ENCODE measurements at regions not wholly inside any gene's neighbourhood (a gene's known extent, or its start where the extent isn't known, plus 50 kb on each side); places are given as distances from the start of the nearest gene placed in this dataset.
A peak's percentile ranks its signal among the peaks of the same experiment; 100 is the strongest.

- peak in 3 of 9 donors; percentile 21 to 38 (median 22) for TF ChIP-seq CTCF (IDR thresholded peaks at IDR 0.05)
- Histone ChIP-seq H3K9me3 (no peaks in the 10 kb centered on the region), H3K36me3 (no peaks in the 10 kb centered on the region), H3K4me3 (peak overlapping the region in 4 of 10 donors; percentile 6 to 21 (median 12)), H3K27ac (peak overlapping the region in 8 of 10 donors; percentile 5 to 85 (median 66)), H3K27me3 (no peaks in the 10 kb centered on the region), H3K4me1 (peaks cover 0 to 14% (median 7%) of the 10 kb centered on the region in 9 donors)
- intact Hi-C loops (cut with DNase I): no loop called here
- 41 to 42% methylated on average over 30 of the region's 30 CpGs for WGBS, 2 donors
- DNase-seq (peak; percentile 50 to 66), ATAC-seq (peak; percentile 79 to 96 (median 92))
Observed at GRCh38 chr5:171667341-171668096, 118.1 kb upstream of the SMIM23 start.

DNA sequence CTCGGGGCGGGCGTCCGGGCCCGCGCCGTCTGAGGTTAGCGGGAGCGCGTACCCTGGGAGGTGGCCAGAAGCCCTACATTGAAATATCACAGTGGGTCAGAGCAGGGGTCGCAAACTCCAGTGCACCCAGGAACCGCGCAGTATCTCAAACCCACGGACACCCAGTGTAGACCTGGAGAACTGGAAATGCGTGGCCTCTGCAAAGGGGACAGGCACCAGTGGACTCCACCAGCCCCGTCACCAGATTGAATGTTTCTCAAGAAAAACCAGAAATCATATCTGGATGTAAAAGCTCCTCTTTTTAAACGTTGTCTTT is 117.6 kb upstream of the SMIM23 start:
- no peaks in the 10 kb centered on the region for H3K36me3 ChIP-seq
- ATAC-seq (no peak), DNase-seq (no peak)
- peak overlapping the region in 4 of 10 donors; percentile 6 to 21 (median 12) for H3K4me3 ChIP-seq
- intact Hi-C loops (cut with DNase I): no loop called here
- peak overlapping the region in 8 of 10 donors; percentile 5 to 85 (median 66) for H3K27ac ChIP-seq
- no peaks in the 10 kb centered on the region for H3K27me3 ChIP-seq
- H3K9me3 ChIP-seq: no peaks in the 10 kb centered on the region
- no peak for TF ChIP-seq CTCF (IDR thresholded peaks at IDR 0.05)
- H3K4me1 ChIP-seq: peaks cover 0 to 14% (median 7%) of the 10 kb centered on the region in 9 donors
- WGBS, 2 donors: 37 to 39% methylated on average over 17 of the region's 17 CpGs

- intact Hi-C loops (cut with DNase I): no loop called here
- DNase-seq (no peak), ATAC-seq (no peak)
- Histone ChIP-seq H3K4me1 (peaks cover 0 to 14% (median 7%) of the 10 kb centered on the region in 9 donors), H3K4me3 (no peak overlapping the region), H3K27ac (peak overlapping the region in 1 of 10 donors; percentile 85), H3K36me3 (no peaks in the 10 kb centered on the region), H3K9me3 (peaks cover 0 to 7% (median 0%) of the 10 kb centered on the region in 11 donors), H3K27me3 (no peaks in the 10 kb centered on the region)
- no peak for TF ChIP-seq CTCF (IDR thresholded peaks at IDR 0.05)
Observed at GRCh38 chr5:171669571-171669970, 116.0 kb upstream of the SMIM23 start.

GRCh38 chr5:171672556-171672955 is 113.1 kb upstream of the SMIM23 start:
- Histone ChIP-seq H3K9me3 (peaks cover 0 to 7% (median 0%) of the 10 kb centered on the region in 11 donors), H3K4me3 (no peak overlapping the region), H3K36me3 (no peaks in the 10 kb centered on the region), H3K4me1 (peaks cover 0 to 9% (median 7%) of the 10 kb centered on the region in 9 donors), H3K27me3 (no peaks in the 10 kb centered on the region), H3K27ac (no peak overlapping the region)
- 77 to 93% methylated on average over 6 of the region's 6 CpGs for WGBS, 2 donors
- intact Hi-C loops (cut with DNase I): no loop called here
- TF ChIP-seq CTCF (IDR thresholded peaks at IDR 0.05): no peak
- DNase-seq (no peak), ATAC-seq (no peak)
